GM12891 (cell line): ENCODE measurements at regions not wholly inside any gene's neighbourhood (a gene's known extent, or its start where the extent isn't known, plus 50 kb on each side); places are given as distances from the start of the nearest gene placed in this dataset.

Experiments used
- DNase-seq: peaks from one replicate; pipeline ENCODE4 v3.0.0; 2011; ENCODE audit warnings: low spot score; ENCODE audit not compliant: insufficient read length
- FAIRE-seq: peaks from 2 replicates; lab custom pipeline; 2011; peaks lifted over from hg19 to GRCh38; lab: Jason Lieb, UNC
- PAX5 ChIP-seq: IDR thresholded peaks from 2 replicates; pipeline ENCODE4 v1.6.1; 2011; ENCODE audit warnings: low read length, moderate library complexity, mild to moderate bottlenecking; ENCODE audit not compliant: insufficient read depth, severe bottlenecking
- POLR2A ChIP-seq: IDR thresholded peaks from 2 replicates; pipeline ENCODE4 v1.6.1; 2011; ENCODE audit warnings: low read depth, low read length, control low read depth
- POLR2AphosphoS5 ChIP-seq: IDR thresholded peaks from 2 replicates; pipeline ENCODE4 v1.6.1; 2011; ENCODE audit warnings: low read depth, low read length, control low read depth
- POU2F2 ChIP-seq: IDR thresholded peaks from 2 replicates; pipeline ENCODE4 v1.6.1; 2011; ENCODE audit warnings: low read depth, mild to moderate bottlenecking, control low read depth, low read length, moderate library complexity
- SPI1 ChIP-seq: IDR thresholded peaks from 2 replicates; pipeline ENCODE4 v1.6.1; 2011; ENCODE audit warnings: low read depth, low read length, control low read depth
- TAF1 ChIP-seq: IDR thresholded peaks from 2 replicates; pipeline ENCODE4 v1.6.1; 2011; ENCODE audit warnings: low read depth, low read length, control low read depth

- DNase-seq = no peak
Measured at GRCh38 chr5:167339205-167339604, 952.2 kb upstream of the WWC1 start.

GRCh38 chr5:167346461-167346860 is 945.0 kb upstream of the WWC1 start:
- DNase-seq = no peak
- no peak for FAIRE-seq
- TF ChIP-seq PAX5 (no peak), TAF1 (no peak), POLR2A (no peak)

More at GRCh38 chr5:167339205-167339604, 952.2 kb upstream of the WWC1 start:
- FAIRE-seq = no peak
- TF ChIP-seq TAF1 (no peak), SPI1 (no peak)

- FAIRE-seq (no peak), DNase-seq (no peak)
- no peak for TF ChIP-seq TAF1
- no peak for TF ChIP-seq PAX5
- no peak for TF ChIP-seq POU2F2
- no peak for TF ChIP-seq SPI1
- no peak for TF ChIP-seq POLR2A
- TF ChIP-seq POLR2AphosphoS5 = no peak
Measured at GRCh38 chr5:167348251-167348926, 943.1 kb upstream of the WWC1 start.

- no peak for DNase-seq
- FAIRE-seq = no peak
- TF ChIP-seq POLR2AphosphoS5 (no peak), SPI1 (no peak), POU2F2 (no peak)
Measured at GRCh38 chr5:167348980-167349379, 942.5 kb upstream of the WWC1 start.

- FAIRE-seq (no peak), DNase-seq (no peak)
- no peak for TF ChIP-seq POLR2AphosphoS5
- no peak for TF ChIP-seq POLR2A
- TF ChIP-seq TAF1 = no peak
- no peak for TF ChIP-seq SPI1
- no peak for TF ChIP-seq PAX5
- TF ChIP-seq POU2F2 = no peak
Measured at GRCh38 chr5:167351316-167351715, 940.1 kb upstream of the WWC1 start.

GRCh38 chr5:167352801-167353200 is 938.6 kb upstream of the WWC1 start:
- DNase-seq (no peak), FAIRE-seq (no peak)
- TF ChIP-seq POU2F2 = no peak
- TF ChIP-seq POLR2A = no peak
- no peak for TF ChIP-seq PAX5
- TF ChIP-seq SPI1 = no peak
- no peak for TF ChIP-seq POLR2AphosphoS5
- no peak for TF ChIP-seq TAF1

GRCh38 chr5:167355346-167355745 is 936.1 kb upstream of the WWC1 start:
- TF ChIP-seq SPI1 = no peak
- TF ChIP-seq POLR2AphosphoS5 = no peak
- no peak for TF ChIP-seq PAX5
- TF ChIP-seq TAF1 = no peak
- no peak for TF ChIP-seq POLR2A
- TF ChIP-seq POU2F2 = no peak
- FAIRE-seq = no peak
- no peak for DNase-seq

- FAIRE-seq (no peak), DNase-seq (no peak)
- TF ChIP-seq PAX5 (no peak), POU2F2 (no peak), POLR2A (no peak), TAF1 (no peak), SPI1 (no peak), POLR2AphosphoS5 (no peak)
Measured at GRCh38 chr5:167356374-167356773, 935.1 kb upstream of the WWC1 start.

GRCh38 chr5:167358868-167359492 is 932.5 kb upstream of the WWC1 start:
- FAIRE-seq = no peak
- DNase-seq = no peak
- TF ChIP-seq POLR2AphosphoS5 = no peak
- no peak for TF ChIP-seq POLR2A
- no peak for TF ChIP-seq POU2F2
- no peak for TF ChIP-seq PAX5
- no peak for TF ChIP-seq SPI1
- TF ChIP-seq TAF1 = no peak

- FAIRE-seq (no peak), DNase-seq (no peak)
- TF ChIP-seq SPI1 (no peak), PAX5 (no peak), POU2F2 (no peak), TAF1 (no peak), POLR2AphosphoS5 (no peak), POLR2A (no peak)
Measured at GRCh38 chr5:167361795-167362194, 929.6 kb upstream of the WWC1 start.

- no peak for FAIRE-seq
- DNase-seq = no peak
- TF ChIP-seq PAX5 (no peak), TAF1 (no peak)
Measured at GRCh38 chr5:167363065-167363464, 928.4 kb upstream of the WWC1 start.
